NCI-H748 (cell line): ENCODE measurements at regions not wholly inside any gene's neighbourhood (a gene's known extent, or its start where the extent isn't known, plus 50 kb on each side); places are given as distances from the start of the nearest gene placed in this dataset.

Experiments
- DNase-seq: peaks from one replicate; lab custom pipeline; 2025; ENCODE audit not compliant: unreplicated experiment; lab: John Stamatoyannopoulos, UW

- DNase-seq = no peak
Observed at GRCh38 chr3:146313031-146313745, 62.3 kb upstream of the PLSCR4 start.

GRCh38 chr3:146308682-146309081 is 57.8 kb upstream of the PLSCR4 start:
- DNase-seq = no peak

- DNase-seq = no peak
Observed at GRCh38 chr3:146308222-146308621, 57.3 kb upstream of the PLSCR4 start.

GRCh38 chr3:146307456-146307725 is 56.5 kb upstream of the PLSCR4 start:
- DNase-seq = no peak

- DNase-seq = no peak
Observed at GRCh38 chr3:146306656-146307455, 56.0 kb upstream of the PLSCR4 start.

GRCh38 chr3:146305808-146306423 is 55.0 kb upstream of the PLSCR4 start:
- no peak for DNase-seq

GRCh38 chr3:146300768-146301167 is 49.9 kb upstream of the PLSCR4 start:
- DNase-seq = no peak
